ENCODE measurements at regions not wholly inside any gene's neighbourhood (a gene's known extent, or its start where the extent isn't known, plus 50 kb on each side); places are given as distances from the start of the nearest gene placed in this dataset.
"Not testable (repeated sequence)": the region's sequence is repeated elsewhere in the genome, so short reads cannot be mapped to it uniquely, and the experiment has no call there.

GRCh38 chr6:12348530-12349511 lies 58.7 kb downstream of the EDN1 start:
- DNase-seq = no peak

DNA sequence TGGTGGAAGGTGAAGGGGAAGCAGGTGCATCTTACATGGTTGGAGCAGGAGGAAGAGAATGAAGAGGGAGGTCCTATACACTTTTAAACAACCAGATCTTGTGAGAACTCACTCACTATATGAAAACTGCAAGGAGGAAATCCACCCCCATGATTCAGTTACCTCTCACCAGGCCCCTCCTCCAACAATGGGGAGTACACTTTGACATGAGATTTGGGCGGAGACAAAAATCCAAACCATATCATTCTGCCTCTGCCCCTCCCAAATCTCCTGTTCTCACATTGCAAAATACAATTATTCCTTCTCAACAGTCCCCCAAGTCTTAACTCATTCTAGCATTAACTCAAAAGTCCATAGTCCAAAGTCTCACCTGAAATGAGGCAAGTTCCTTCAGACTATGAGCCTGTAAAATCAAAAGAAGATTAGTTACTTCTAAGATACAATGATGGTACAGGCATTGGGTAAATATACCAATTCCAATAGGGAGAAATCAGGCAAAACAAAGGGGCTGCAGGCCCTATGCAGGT lies 60.5 kb downstream of the EDN1 start:
- no peak for DNase-seq

DNA sequence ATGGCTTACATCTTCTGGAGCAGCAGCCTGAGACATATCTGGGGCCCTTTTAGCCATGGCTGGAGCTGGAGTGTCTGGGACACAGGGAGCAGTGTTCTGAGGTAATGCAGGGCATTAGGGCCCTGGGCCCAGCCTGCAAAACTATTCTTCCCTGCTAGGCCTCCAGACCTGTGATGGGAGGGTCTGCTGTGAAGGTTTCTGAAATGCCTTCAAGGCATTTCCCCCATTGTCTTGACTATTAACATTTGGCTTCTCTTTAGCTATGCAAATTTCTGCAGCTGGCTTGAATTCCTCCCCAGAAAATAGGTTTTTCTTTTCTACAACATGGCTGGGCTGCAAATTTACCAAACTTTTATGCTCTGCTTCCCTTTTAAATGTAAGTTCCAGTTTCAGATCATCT lies 61.5 kb downstream of the EDN1 start:
- no peak for DNase-seq

GRCh38 chr6:12353731-12354130 lies 63.6 kb downstream of the EDN1 start:
- no peak for DNase-seq

GRCh38 chr6:12354499-12354898 lies 64.3 kb downstream of the EDN1 start:
- no peak for DNase-seq

- no peak for DNase-seq
Measured at GRCh38 chr6:12355354-12355753, 65.2 kb downstream of the EDN1 start.

GRCh38 chr6:12356431-12356830 lies 66.3 kb downstream of the EDN1 start:
- DNase-seq = no peak

DNA sequence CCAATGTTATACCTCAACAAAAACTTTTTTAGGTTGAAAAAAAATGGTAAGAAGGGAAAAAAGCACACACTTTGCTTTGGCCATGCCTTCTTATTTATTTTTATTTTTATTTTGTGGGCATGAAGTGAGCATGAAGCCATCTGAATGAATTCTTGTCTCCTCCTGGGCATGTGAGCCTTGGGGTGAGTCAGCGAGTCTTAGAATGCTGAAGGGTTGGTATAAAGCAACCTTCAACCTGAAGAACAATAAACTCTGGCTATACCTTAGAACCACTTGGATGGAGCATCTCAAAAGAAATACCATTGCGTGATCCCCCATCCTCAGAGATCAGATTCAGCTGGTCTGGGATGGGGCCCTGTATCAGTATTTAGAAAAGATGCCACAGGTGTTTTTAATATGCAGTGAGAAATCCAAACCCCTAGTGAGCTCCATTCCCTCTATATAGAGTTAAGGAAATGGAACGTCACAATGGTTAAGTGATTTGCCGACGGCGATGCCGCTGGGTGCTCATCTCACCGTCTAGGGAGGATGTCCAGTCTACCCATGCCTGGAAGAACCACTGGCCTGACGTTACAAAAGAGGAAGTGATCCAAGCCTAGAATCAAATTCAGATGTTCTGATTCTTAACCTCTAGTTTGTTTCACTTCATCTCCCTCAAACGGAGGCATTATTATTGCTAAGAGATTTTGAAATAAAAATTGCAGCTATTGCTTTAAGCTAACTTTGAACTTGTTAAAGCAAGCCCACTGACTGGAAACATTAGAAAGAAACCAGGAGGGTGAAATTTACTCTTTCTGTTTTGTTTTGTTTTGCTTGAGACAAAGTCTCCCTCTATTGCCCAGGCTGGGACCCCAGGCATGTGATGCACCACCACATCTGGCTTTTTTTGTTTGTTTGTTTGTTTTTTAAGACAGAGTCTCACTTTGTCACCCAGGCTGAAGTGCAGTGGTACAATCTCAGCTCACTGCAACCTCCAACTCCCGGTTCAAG lies 67.1 kb downstream of the EDN1 start:
- no peak for DNase-seq

DNA sequence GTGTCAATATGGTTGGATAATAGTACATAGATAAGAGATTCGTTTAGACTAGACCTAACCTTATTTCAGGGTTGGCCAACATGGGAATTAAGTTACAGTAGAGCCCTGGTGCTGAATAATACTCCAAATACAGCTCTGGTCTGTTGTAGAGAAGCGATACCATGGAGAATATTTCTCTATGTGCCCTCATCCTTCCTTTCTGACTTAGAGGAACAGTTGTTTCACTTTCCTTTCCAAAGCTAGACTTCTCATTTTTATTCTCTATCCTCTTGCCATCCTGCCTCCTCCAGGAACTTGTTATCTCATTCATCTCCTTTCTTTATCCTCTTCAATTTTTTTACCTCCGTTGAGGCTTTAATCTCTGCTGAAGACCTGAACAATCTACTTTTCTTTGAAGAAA lies 68.9 kb downstream of the EDN1 start:
- DNase-seq = no peak

- no peak for DNase-seq
Measured at GRCh38 chr6:12361042-12361765, 71.0 kb downstream of the EDN1 start.

GRCh38 chr6:12363277-12363650 lies 73.1 kb downstream of the EDN1 start:
- not testable (repeated sequence) for DNase-seq

GRCh38 chr6:12363651-12364381 lies 73.7 kb downstream of the EDN1 start:
- no peak for DNase-seq

- DNase-seq = no peak
Measured at GRCh38 chr6:12364621-12365020, 74.5 kb downstream of the EDN1 start.

DNA sequence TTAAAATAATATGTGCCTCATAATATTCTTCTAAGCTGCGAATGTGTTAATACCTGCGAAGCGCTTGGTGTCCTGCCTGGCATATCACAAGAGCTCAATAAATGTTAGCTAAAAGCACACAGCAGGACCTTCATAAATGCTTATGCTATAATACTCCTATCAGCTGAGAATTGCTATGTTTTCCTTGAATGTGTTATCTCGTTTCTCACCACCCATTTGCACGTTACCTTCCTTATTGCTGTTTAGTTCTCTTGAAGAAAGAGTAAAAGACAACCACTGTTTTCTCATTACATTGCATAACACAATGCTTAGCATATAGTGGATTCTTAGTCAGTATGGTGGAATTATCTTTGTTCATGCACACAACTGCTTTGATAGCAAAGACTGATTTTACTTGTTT lies 76.6 kb downstream of the EDN1 start:
- no peak for DNase-seq

- DNase-seq = no peak
Measured at GRCh38 chr6:12367412-12367811, 77.3 kb downstream of the EDN1 start.

DNA sequence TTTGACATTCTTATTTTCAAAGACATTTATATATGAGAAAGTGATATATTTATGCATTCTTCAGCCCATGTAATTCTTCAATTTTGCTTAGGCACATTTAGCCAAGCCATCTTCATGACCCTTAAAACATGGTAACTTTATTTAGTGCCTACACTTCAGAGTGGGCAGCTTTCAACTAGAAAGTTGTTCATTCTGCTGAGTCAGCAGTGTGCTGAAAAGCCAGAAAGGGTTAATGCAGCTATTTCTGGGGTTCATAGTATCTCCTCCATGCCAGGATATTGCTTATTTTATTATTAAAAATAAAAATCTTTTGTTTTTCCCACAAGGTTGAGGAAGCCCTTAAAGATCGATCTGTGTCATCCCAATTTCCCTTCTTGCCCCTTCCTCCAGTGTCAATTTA lies 79.2 kb downstream of the EDN1 start:
- DNase-seq = no peak

- DNase-seq = no peak
Measured at GRCh38 chr6:12369781-12370262, 79.7 kb downstream of the EDN1 start.

GRCh38 chr6:12371151-12371550 lies 81.0 kb downstream of the EDN1 start:
- DNase-seq = no peak

- DNase-seq = no peak
Measured at GRCh38 chr6:12371641-12372146, 81.5 kb downstream of the EDN1 start.

GRCh38 chr6:12379181-12379580 lies 89.0 kb downstream of the EDN1 start:
- no peak for DNase-seq

GRCh38 chr6:12381587-12381986 lies 91.4 kb downstream of the EDN1 start:
- DNase-seq = no peak

DNA sequence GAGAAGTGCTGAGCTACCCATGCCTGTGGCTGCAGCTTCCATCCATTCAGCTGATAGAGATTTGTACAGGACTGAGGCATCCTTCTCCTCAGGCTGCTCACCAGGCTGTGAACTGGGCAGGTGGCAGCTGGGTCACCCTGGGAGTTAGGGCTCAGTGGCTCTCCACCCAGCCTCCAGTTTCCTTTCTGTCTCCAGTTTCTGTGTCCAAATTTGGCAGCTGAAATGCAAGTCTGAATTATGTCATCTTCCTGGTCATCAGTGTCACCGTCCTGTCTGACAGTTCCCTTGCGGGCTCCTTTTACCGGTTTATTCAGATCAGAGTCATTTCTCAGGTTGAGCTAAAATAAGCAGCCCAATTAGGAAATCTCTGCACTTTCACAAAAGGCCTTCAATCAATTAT lies 93.3 kb downstream of the EDN1 start:
- DNase-seq = no peak
